HUDEP-2 (cell line): ENCODE measurements at regions not wholly inside any gene's neighbourhood (a gene's known extent, or its start where the extent isn't known, plus 50 kb on each side); places are given as distances from the start of the nearest gene placed in this dataset.
"Not testable (repeated sequence)": the region's sequence is repeated elsewhere in the genome, so short reads cannot be mapped to it uniquely, and the experiment has no call there.

ENCODE experiments used
- DNase-seq, 76 experiments: peaks; one replicate each; lab custom pipeline; 2025; ENCODE audit not compliant: unreplicated experiment in 76 of 76; lab: John Stamatoyannopoulos, UW

DNA sequence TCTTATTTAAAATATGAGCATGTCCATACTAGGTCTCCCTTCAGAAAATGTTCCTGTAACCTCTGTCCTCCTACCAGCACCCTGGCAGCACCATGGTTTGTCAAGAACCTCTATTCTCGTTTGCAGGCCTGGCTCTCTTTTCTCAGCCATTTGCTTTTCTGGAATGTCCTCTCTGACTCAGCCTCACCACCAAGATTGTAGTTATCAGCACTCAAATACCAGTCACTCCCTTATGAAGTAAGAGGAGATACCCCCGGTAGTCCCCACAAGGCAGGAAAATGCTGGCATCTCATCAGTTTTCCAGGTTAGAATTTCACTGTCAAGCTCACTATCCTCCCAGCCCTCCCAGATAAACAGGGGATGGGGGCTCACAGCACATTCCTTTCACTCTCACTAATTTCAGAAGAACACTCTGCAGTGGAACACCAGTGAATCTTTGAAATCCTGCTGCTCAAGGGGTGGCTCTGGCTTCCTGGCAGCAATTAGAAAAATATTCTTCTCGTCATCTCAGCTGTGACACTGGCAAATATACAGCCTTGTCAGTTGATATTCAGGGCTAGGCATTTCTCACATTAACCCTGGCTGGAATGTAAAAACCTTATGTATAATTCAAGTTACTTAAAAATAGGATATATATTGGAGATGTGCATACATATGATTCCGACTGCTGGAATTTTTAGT lies 129.2 kb downstream of the TBX18 start:
- DNase-seq: no peak

DNA sequence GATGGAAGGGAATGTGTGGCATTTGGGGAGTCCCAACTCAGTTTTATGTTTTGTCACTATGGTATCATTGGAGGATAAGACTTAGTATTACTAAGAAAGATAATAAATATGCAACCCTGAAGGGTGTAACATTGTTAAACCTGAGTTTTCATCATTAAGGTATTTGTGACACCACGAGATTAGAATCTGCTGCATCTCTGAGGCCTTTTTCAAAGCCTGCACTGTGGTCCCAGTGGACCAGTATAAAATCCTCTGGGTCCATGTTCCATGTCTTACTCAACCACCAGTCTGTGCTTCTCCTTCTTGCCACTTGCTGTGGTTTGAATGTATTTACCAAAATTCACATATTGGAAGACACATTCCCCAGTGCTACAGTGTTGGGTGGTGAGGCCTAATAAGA lies 130.6 kb downstream of the TBX18 start:
- DNase-seq: no peak

DNA sequence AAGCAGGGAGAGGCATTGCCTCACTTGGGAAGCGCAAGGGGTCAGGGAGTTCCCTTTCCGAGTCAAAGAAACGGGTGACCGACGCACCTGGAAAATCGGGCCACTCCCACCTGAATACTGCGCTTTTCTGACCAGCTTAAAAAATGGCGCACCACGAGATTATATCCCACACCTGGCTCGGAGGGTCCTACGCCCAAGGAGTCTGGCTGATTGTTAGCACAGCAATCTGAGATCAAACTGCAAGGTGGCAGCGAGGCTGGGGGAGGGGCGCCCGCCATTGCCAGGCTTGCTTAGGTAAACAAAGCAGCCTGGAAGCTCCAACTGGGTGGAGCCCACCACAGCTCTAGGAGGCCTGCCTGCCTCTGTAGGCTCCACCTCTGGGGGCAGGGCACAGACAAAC lies 137.9 kb downstream of the TBX18 start:
- not testable (repeated sequence) for DNase-seq

DNA sequence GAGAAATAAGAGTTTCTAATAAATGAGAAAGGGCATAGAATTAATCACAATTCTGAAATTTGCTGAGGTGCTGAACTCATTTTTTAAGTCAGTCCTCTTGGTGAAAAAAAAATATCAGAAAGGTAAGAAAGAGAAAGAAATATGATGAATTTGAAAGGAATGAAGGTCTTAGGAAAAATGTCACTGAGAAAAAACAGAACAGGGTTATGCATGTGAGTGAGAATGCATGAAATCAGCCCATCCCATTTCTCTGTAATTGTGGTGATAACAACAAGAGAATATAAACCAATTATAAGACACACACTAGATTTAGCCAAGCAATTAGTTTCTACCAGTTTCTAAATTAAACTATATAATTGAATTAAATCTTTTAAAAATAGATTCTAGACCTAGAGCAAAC lies 138.9 kb downstream of the TBX18 start:
- no peak for DNase-seq

DNA sequence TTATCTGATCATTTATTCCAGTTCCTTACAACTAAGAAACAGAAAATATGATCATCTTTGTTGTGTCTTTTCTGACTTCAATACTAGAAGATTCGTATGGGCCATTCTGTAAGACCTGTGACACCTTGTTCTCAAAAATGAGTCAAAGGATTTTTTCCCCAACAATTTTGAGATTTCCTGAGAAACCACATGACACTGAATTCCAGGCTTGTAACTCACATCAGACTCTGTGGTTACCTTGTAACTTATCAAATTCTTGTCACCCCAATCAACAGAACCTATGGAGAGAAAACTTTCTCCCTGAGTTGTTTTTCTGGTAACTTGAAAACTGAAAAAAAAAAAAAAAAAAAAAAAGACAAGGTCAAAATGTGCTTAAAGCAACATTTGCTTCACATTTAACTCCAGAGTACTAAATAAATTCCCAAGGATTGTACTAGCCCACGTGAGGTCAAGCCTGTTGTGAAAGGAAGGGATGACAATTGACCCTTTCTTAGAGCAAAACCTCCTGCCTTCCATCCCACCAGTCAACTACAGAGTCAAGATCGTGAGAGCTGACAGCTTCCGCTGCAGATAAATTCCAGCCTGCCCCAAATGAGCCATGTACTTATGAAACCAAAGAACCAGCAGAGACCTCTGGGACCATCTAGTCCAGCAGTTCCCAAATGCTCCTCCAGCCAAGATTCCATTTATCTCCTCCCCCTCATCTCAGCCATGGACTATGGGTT lies 140.3 kb downstream of the TBX18 start:
- DNase-seq: no peak

DNA sequence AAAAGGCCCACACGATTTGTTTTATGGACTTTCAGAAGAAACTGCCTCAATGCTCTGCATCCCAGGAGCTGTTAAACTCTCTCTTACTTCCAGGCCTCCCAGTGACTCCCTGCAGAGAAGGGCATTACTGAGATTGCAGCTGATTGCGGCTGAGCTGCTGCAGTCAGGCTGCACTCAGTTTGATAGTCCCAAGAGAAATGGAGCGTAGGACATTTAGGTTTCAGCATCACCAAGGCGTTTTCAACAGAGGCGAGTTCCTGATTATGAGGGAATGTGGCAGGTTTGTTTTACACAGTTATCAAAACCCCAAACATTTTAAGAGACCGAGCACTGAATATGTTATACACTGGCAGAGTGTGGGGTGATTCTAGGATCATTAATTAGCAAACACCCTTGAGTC lies 145.6 kb downstream of the TBX18 start:
- DNase-seq: no peak

DNA sequence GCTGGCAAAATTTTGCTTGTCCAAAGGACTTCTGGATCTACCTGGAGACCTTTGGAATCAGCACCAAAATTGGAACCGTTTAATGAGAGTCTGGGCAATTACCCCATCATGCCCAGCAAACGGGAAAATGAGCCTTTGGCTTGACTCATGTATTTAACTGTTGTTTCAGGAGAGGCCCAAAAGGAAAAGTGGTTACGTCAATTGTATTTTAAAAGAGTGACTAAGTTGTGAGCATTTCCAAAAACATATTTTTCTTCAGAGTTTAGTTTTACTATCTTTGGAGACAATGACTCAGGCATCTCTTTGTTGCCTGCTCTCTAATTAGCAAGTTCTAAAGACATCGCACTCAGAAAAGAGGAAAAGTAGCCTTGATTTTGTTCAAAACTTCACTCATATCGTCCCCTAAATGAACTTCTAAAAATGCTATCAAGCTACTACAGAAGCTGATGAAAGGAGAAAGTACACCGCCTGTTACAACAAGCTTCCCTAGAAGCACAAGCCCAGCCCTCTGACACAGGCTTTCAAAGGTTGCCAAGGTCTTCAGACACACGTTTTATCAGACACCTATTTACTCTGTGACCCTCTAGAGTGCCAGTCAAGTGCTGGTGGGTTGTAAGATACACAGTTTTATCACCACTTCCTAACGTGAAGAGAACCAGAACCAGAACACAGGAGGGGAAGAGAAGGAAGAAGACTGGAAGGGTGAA lies 146.2 kb downstream of the TBX18 start:
- DNase-seq: no peak

DNA sequence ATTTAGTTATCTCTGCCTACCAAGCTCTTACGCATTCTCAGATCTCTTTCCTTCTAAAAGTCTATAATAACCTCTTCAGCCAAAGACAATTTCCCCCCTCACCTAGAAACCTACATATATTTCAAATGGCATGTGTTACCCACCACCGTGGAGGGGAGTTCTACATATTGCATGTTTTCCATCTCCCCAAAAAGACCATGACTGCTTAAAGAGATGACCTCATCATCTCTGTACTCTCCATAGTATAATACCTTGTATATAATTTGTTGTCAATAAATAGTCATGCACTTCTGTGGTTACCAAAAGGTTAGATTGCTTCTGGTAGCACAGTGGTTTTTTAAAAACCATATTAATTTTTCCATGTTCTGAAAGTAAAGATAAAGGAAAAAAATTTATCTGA lies 148.4 kb downstream of the TBX18 start:
- no peak for DNase-seq

DNA sequence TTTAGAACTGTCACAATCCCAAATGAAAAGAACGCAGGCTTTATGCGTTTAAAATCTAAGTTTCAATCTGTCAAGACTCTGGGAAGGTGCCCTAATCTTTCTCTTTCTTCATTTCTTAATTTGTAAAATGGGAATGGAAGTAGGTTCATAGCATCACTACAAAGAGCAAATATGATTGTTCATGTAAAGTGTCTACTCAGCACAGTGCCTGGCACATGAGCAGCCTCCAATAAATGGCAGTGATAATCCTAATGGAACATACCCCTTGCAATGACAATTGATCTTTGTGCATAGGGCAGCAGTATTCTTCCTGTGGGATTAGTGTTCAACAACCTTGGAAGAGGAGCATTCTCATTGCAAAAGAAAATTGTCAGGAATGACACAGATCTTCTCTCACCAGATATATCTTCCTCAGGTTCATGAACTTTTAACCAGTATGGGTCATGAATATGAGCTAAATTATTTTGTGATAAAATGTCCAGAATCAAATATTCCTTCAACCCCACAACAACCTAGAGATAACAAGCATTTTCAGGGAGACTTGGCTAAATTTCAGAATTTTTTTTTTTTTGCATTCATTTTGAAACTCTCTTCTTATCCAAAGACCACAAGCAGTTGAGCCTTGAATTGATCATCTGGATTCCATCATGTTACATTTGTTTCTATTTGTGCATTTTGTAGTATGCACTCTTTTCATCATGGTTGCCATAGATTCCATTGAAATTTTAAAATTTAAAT lies 149.1 kb downstream of the TBX18 start:
- DNase-seq: no peak

DNA sequence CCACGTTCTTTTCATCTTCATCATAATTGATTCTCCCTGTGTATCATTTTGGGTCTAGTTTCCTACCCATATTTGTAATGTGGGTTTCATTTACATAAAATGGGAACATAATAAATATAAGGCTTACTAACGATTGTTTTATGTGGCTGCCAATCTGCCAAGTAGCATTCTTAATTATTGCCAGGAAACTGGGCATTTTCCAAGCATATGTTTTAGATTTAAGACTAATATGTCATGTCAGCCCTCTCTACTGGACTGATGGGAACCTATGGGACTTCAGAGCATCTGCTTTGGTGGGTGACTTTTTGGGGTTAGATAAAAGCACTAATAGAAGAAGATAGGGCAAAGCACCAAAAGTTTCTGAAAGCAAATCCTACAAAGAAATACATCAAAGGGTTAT lies 157.5 kb downstream of the TBX18 start:
- no peak for DNase-seq

DNA sequence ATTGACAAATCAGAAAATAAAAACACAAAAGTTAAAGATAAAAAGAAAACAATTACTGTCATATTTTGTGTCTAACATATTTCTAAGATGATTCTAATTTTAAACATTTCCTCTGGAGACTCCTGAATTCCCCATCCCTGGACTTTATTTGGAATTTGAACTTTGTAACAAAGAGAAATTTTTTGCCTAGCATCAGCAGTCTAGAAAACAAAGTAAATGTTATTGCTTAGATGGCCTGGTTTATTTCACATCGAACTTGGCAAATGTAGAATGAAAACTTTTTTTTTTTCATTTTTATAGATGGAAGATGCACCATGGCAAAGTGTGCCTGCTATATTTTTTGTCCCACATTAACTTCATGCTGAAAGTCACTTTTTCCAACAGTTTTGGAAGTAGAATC lies 159.1 kb downstream of the TBX18 start:
- no peak for DNase-seq

DNA sequence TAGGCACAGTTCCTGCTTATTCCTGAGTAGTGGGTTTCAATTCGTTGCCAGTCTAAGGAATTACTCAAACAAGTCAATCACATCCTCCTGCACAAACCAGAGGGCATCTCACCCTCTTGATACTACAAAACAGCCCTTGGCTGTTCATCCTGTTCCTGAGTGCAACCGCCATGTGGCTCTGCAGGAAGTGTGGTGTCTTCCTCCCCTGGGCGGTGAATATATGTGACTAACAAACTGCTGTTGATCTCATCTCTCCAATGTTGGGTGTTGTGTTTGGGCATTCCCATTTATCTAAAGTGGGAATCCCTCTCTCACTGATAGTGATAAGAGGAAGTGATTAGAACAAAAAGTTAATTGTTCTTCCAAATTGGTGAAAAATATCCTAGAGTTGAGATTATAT lies 163.0 kb downstream of the TBX18 start:
- no peak for DNase-seq

DNA sequence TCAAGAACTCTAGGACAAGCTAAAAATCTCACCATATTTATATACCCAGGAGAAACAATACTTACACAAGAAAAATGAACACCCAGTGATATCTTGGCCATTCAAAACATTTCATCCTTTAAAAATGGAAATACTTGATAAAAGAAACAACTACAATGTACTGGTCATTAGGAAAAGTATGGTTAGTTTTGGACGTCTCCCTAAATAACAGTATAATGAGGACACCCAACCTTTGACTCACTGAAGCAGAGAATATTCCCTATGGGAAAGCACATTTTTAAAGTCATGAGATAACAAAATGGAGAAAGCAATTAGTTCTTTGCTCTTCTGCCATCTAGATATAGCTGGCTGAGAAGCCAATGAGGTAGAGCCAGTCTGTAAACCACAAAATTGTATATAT lies 164.4 kb downstream of the TBX18 start:
- DNase-seq: no peak

DNA sequence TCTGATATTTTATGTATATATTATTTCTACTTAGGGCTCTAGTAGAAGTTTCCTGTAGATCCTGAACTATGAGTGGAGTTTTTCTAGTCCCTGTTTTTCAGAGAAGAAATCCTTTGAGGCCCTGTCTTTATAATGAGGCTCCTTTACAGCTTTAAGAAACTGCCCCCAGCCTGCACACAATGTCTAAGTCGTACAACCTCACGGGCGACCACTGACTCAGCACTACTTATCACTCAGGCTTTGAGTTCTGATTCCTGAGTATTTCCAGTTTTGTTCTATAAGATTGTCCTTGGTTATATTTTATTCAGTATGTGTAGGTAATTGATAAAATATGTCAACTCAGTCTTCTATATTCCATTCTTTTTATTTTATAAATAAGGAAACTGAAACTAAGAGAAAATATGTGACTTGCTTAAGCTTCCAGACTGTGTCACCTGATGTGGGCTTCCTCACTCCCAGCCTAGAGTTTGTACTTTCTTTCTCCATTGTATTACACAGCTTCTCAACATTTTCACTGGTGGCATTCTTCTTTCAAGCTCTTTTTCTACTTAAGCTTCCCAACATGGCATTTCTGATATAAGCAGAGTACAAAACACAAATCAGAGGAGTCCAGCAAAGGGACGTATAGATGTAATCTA lies 167.0 kb downstream of the TBX18 start:
- DNase-seq: no peak

DNA sequence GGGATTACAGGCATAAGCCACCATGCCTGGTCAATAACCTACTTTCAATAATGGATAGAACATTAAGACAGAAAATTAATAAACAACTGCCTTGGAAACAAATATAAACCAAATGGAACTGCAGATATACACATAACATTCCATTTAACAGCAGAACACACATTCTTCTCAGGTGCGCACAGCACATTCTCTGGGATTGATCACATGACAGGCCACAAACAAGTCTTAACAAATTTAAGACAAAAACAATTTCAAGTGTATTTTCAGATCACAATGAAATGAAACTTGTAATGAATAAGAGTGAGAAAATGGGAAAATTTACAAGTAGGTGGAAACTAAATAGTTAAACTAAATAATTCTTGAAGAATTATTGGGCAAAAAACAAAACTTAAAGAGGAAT lies 167.9 kb downstream of the TBX18 start:
- no peak for DNase-seq

DNA sequence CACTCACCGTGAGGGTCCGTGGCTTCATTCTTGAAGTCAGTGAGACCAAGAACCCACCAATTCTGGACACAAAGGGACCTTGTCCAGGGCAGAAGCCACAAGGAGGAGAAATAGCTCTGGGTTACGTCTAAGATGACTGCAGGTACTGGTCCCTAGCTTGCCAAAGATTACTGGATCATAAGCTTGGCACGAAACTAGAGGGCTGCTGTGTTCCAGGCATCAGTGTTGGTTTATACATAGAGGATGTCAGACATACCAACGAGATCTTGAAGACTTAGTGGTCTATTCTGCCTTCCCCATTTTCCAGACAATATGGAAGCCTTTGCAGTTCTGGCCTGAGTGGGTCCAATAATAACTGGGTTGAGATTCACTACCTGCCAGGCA lies 175.7 kb downstream of the TBX18 start:
- DNase-seq: no peak

DNA sequence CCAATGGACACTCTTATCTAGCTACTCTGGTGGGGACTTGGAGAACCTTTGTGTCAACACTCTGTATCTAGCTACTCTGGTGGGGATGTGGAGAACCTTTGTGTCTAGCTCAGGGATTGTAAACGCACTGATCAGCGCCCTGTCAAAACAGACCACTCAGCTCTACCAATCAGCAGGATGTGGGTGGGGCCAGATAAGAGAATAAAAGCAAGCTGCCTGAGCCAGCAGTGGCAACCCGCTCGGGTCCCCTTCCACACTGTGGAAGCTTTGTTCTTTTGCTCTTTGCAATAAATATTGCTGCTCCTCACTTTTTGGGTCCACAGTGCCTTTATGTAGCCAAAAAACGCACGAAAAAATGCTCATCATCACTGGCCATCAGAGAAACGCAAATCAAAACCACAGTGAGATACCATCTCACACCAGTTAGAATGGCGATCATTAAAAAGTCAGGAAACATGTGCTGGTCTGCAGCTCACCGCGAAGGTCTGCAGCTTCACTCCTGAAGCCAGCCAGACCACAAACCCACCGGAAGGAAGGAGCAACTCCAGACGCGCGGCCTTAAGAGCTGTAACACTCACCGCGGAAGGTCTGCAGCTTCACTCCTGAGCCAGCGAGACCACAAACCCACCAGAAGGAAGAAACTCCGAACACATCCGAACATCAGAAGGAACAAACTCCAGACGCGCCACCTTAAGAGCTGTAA lies 176.3 kb downstream of the TBX18 start:
- not testable (repeated sequence) for DNase-seq

DNA sequence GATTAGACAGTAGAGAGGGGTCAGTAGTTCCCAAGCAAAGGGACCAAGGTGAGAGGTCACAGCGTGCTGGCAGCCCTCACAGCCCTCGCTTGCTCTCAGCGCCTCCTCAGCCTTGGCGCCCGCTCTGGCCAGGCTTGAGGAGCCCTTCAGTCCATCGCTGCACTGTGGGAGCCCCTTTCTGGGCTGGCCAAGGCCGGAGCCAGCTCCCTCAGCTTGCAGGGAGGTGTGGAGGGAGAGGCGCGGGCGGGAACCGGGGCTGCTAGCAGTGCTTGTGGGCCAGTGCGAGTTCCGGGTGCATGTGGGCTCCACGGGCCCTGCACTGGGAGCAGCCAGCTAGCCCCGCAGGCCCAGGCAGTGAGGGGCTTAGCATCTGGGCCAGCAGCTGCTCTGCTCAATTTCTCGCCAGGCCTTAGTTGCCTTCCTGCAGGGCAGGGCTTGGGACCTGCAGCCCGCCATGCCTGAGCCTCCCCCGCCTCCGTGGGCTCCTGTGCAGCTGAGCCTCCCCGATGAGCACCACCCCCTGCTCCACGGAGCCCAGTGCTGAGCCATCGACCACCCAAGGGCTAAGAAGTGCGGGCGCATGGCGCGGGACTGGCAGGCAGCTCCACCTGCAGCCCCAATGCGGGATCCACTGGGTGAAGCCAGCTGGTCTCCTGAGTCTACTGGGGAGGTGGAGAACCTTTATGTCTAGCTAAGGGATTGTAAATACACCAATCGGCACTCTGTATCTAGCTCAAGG lies 177.0 kb downstream of the TBX18 start:
- DNase-seq: not testable (repeated sequence)

DNA sequence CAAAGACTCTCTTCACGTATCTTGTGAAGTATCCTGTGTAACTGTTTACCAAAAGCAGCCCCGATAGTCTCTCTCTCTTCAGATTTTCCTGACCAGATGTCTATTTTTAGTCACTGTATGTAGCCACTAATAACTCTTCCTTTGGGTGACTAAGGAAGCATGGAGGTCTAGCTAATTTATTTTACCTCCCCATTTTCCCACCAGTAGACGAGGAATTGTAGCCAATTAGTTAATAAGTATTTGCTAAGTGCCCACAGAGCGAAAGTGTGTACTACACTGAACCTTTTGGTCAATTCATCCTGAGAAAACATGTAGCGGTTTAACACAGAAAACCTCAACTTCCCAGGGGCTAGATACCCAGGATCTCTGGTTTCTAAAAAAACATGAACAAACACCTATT lies 180.6 kb downstream of the TBX18 start:
- no peak for DNase-seq

DNA sequence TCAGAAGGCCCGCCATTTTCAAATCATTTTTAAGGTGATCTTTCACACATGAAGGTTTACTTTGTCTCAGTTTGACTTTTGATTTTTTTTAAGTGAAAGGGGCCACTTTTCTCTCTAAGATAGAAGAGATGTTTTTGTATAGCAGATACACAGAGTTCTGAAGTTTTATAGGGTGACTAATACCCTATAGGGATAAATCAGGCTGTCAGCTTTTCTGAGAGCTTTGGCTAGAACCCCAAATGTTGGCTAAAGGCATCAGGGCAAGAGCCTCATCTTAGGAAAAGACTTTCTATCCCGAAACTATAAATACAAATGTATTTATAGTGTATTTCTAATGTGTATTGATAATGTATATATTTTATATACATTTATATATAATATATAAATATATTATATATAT lies 181.4 kb downstream of the TBX18 start:
- DNase-seq: no peak
